Stomach (tissue), 8 donors: ENCODE measurements at regions not wholly inside any gene's neighbourhood (a gene's known extent, or its start where the extent isn't known, plus 50 kb on each side); places are given as distances from the start of the nearest gene placed in this dataset.

Experiments
- DNase-seq, 2 donors: peaks; one replicate each; pipeline versions ENCODE4 v3.0.0 to v3.0.0-alpha.2; 2013 to 2019
- H3K27ac ChIP-seq, 5 donors: fragments of 200-600 bp in 4 of 5; sonication (generic) in 4 of 5; one replicate each; pipeline ENCODE4 v1.5.1; 2013 to 2019; ENCODE audit warnings: mild to moderate bottlenecking in 1 of 5, moderate library complexity in 1 of 5
- H3K27me3 ChIP-seq, 3 donors: fragments of 200-600 bp; sonication (generic); one replicate each; pipeline ENCODE4 v1.5.1; 2017 to 2019; ENCODE audit warnings: mixed run types in 1 of 3
- H3K36me3 ChIP-seq, 4 donors: fragments of 200-600 bp; sonication (generic); 1 replicate in 3 of 4; 2 replicates in 1 of 4; pipeline ENCODE4 v1.5.1; 2016 to 2019
- H3K4me1 ChIP-seq, 4 donors: fragments of 200-600 bp; sonication (generic); one replicate each; pipeline ENCODE4 v1.5.1; 2016 to 2019
- H3K4me3 ChIP-seq, 4 donors: fragments of 200-600 bp; sonication (generic) in 3 of 4; one replicate each; pipeline ENCODE4 v1.5.1; 2016 to 2019; ENCODE audit warnings: mild to moderate bottlenecking in 1 of 4
- H3K9me3 ChIP-seq, 4 donors: fragments of 200-600 bp; sonication (generic); one replicate each; pipeline ENCODE4 v1.5.1; 2016 to 2019
- CTCF ChIP-seq, 7 experiments: fragments of 450-650 bp in 4 of 7; fragments of 200-600 bp in 3 of 7; sonication (generic) in 3 of 7; IDR thresholded peaks; one replicate each; pipeline ENCODE4 v1.5.1; 2016 to 2019; ENCODE audit warnings: antibody characterized with exemption in 7 of 7, control low read depth in 2 of 7, mild to moderate bottlenecking in 1 of 7
- EP300 ChIP-seq: sonication (generic); formaldehyde crosslinking; IDR thresholded peaks from one replicate; pipeline ENCODE4 v1.6.1; 2017; ENCODE audit warnings: antibody characterized with exemption
- POLR2A ChIP-seq, 4 donors: fragments of 450-650 bp; IDR thresholded peaks; one replicate each; pipeline ENCODE4 v1.6.1; 2016; ENCODE audit warnings: antibody characterized with exemption in 4 of 4, control low read depth in 2 of 4, mild to moderate bottlenecking in 1 of 4, moderate library complexity in 1 of 4
- POLR2AphosphoS5 ChIP-seq, 3 donors: sonication (generic); formaldehyde crosslinking; IDR thresholded peaks; one replicate each; pipeline ENCODE4 v1.6.1; 2016; ENCODE audit warnings: antibody characterized with exemption in 3 of 3
- WGBS, 5 donors: extraction: QIAGEN DNeasy Blood & Tissue Kit in 3 of 5; methylation state at CpG; one replicate each; pipeline versions ENCODE4 v1.1.5 to v1.1.7; 2013 to 2018; 5-methylcytosine and 5-hydroxymethylcytosine counted together
- intact Hi-C: fragments of 100-400 bp; cut with DNase I; formaldehyde crosslinking; loops from one replicate; pipeline ENCODE4 v1.15.1; 2023; ENCODE audit warnings: low total_unique reads
- donor health status: healthy with polysubstance abuse.
- donor health status: Bipolar disorder and iron deficiency.
- donor health status: healthy.

- no peaks in the 10 kb centered on the region for H3K36me3 ChIP-seq
- peak in 1 of 2 donors; percentile 1 for DNase-seq
- H3K27ac ChIP-seq: no peak overlapping the region
- 57 to 62% (median 61%) methylated on average over 5 of the region's 5 CpGs for WGBS, 5 donors
- H3K4me1 ChIP-seq: no peaks in the 10 kb centered on the region
- TF ChIP-seq CTCF (IDR thresholded peaks at IDR 0.05) (no peak), POLR2A (IDR thresholded peaks at IDR 0.05) (no peak), EP300 (no peak), POLR2AphosphoS5 (IDR thresholded peaks at IDR 0.05) (no peak)
- intact Hi-C loops: no loop called here
- no peaks in the 10 kb centered on the region for H3K9me3 ChIP-seq
- H3K27me3 ChIP-seq: no peaks in the 10 kb centered on the region
- no peak overlapping the region for H3K4me3 ChIP-seq
These were observed 480.8 kb upstream of the TECRL start for GRCh38 chr4:64889906-64890610.

- no peak overlapping the region for H3K27ac ChIP-seq
- H3K4me3 ChIP-seq: no peak overlapping the region
- WGBS, 5 donors: 73 to 81% (median 76%) methylated on average over 5 of the region's 5 CpGs
- DNase-seq: no peak
- no peak for TF ChIP-seq CTCF (IDR thresholded peaks at IDR 0.05)
- no peak for TF ChIP-seq POLR2A (IDR thresholded peaks at IDR 0.05)
- no peak for TF ChIP-seq POLR2AphosphoS5 (IDR thresholded peaks at IDR 0.05)
- TF ChIP-seq EP300: no peak
- no peaks in the 10 kb centered on the region for H3K9me3 ChIP-seq
- H3K4me1 ChIP-seq: no peaks in the 10 kb centered on the region
- H3K36me3 ChIP-seq: no peaks in the 10 kb centered on the region
- no peaks in the 10 kb centered on the region for H3K27me3 ChIP-seq
- intact Hi-C loops: no loop called here
These were observed 474.0 kb upstream of the TECRL start for GRCh38 chr4:64883087-64883807.

GRCh38 chr4:64882311-64883086, 473.2 kb upstream of the TECRL start:
- TF ChIP-seq POLR2AphosphoS5 (IDR thresholded peaks at IDR 0.05): no peak
- TF ChIP-seq EP300: no peak
- TF ChIP-seq CTCF (IDR thresholded peaks at IDR 0.05): no peak
- TF ChIP-seq POLR2A (IDR thresholded peaks at IDR 0.05): no peak
- no peak overlapping the region for H3K27ac ChIP-seq
- DNase-seq: no peak
- H3K9me3 ChIP-seq: no peaks in the 10 kb centered on the region
- H3K4me1 ChIP-seq: no peaks in the 10 kb centered on the region
- intact Hi-C loops: no loop called here
- no peaks in the 10 kb centered on the region for H3K27me3 ChIP-seq
- 43 to 61% (median 56%) methylated on average over 2 of the region's 2 CpGs for WGBS, 5 donors
- no peaks in the 10 kb centered on the region for H3K36me3 ChIP-seq
- no peak overlapping the region for H3K4me3 ChIP-seq

GRCh38 chr4:64880557-64880956, 471.3 kb upstream of the TECRL start:
- Histone ChIP-seq H3K27ac (no peak overlapping the region), H3K4me1 (no peaks in the 10 kb centered on the region), H3K9me3 (no peaks in the 10 kb centered on the region), H3K36me3 (no peaks in the 10 kb centered on the region), H3K4me3 (no peak overlapping the region), H3K27me3 (no peaks in the 10 kb centered on the region)
- DNase-seq: no peak
- intact Hi-C loops: no loop called here
- TF ChIP-seq POLR2A (IDR thresholded peaks at IDR 0.05) (no peak), CTCF (IDR thresholded peaks at IDR 0.05) (no peak), EP300 (no peak), POLR2AphosphoS5 (IDR thresholded peaks at IDR 0.05) (no peak)
- WGBS, 5 donors: 92 to 98% (median 95%) methylated on average over 12 of the region's 12 CpGs
